IPS-NIHi11 (cell line): ENCODE measurements at regions not wholly inside any gene's neighbourhood (a gene's known extent, or its start where the extent isn't known, plus 50 kb on each side); places are given as distances from the start of the nearest gene placed in this dataset.
"Not testable (repeated sequence)": the region's sequence is repeated elsewhere in the genome, so short reads cannot be mapped to it uniquely, and the experiment has no call there.

Experiments
- DNase-seq: peaks from one replicate; pipeline ENCODE4 v3.0.0; 2012; ENCODE audit warnings: mixed read lengths, low spot score

DNA sequence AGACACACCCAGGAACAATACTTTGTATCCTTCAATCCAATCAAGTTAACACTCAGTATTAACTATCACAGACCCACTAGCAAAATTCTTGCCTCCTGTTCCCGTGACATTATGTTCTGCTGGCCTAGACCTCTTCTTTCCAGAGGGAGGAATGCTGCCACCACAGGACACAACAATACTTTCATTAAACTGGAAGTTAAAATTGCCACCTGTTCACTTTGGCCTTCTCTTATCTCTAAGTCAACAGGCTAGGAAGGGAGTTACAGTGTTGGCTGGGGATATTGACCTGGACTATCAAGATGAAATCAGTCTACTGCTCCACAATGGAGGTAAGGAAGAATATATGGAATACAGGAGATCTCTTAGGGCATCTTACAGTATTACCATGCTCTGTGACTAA is 1000.4 kb upstream of the GBE1 start:
- no peak for DNase-seq

DNA sequence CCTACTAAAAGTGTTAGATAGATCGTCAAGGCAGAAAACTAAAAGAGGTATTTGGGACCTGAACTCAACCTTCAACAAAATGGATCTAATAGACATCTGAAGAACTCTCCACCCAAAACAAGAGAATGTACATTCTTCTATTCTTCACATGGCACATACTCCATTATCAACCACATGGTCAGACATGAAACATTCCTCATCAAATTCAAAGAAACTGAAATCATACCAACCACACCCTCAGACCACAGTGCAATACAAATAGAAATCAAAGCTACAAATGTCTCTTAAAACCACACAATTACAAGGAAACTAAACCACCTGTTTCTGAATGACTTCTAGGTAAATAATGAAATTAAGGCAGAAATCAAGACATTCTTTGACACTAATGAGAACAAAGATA is 984.1 kb upstream of the GBE1 start:
- no peak for DNase-seq

DNA sequence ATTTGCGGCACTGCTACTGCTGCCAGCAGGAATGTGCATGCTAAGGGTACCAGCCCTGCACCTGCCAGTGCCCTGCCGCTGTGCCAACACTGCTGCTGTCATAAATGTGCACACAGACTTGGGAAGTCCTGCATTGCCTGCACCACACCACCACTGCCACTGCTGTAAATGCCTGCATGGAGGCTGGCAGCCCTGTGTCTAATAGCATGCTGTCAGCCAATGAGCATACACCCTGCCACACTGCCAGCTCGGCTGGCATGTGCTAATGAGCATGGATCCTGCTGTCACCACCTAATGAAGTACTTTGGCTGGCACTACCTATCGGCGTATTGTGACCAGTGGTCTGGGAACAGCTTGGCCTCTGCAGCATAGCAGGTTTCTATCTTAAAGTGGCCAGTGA is 981.8 kb upstream of the GBE1 start:
- DNase-seq = no peak

GRCh38 chr3:82741346-82741745 is 979.9 kb upstream of the GBE1 start:
- DNase-seq = no peak

GRCh38 chr3:82739390-82739789 is 977.9 kb upstream of the GBE1 start:
- no peak for DNase-seq

- DNase-seq = no peak
Observed at GRCh38 chr3:82736696-82737277, 975.3 kb upstream of the GBE1 start.

- DNase-seq = no peak
Observed at GRCh38 chr3:82715091-82715856, 953.8 kb upstream of the GBE1 start.

DNA sequence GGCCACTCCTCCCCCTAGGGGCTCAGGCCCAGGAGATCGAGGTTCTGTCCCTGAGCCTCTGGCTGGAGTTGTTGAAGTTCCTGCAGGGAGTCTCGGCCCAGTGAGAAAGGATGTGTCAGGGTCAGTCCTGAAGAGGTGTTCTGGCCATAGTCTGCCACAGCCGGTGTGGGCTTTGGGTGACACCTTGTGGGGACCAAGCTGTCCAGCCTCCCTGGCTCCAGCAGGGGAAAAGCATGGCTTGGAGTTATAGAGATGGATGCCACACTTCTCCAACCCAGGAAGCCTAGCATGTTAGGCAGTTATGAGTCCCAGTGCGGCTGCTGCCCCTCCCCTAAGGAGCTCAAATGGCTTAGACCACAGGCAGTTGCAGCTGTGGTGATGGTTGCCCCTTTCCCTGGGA is 945.6 kb upstream of the GBE1 start:
- no peak for DNase-seq

DNA sequence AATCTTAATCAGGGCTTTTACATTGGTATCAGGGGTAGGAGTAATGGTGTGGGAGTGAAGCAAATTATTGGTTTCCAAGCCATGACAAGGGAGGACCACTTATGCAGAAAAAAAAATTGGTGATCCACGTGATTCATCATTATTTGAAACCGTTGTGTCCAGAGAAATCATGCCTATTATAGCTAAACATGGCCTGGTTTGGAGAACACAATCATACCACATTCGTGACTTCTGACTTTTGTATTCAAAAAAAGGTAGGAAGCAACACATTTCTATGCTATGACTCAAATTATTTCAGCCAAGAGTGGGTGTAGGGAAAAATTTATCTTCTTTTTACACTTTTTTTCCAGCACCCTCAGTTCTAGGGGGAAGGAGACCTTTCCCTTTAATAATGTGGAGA is 924.3 kb upstream of the GBE1 start:
- DNase-seq = no peak

- DNase-seq = no peak
Observed at GRCh38 chr3:82676356-82677026, 915.0 kb upstream of the GBE1 start.

DNA sequence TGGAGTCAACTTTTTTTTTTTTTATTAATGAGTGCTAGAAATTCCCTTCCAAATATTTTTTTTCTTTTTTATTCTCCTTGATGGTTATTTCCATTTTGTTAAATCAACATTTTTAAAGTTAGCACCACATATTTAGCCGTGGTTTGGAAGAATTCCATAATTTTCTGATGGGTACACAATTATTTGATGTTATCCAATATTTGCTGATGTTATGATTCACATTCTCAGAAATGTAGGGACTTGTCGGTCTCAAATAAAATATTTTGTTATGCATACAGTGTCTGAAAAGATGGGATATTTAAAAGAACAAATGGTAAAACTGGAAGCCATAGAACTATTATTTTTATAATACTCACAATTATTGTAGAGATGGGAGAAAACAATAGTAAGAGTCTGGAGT is 911.5 kb upstream of the GBE1 start:
- DNase-seq = no peak

- DNase-seq = no peak
Observed at GRCh38 chr3:82671466-82671865, 910.0 kb upstream of the GBE1 start.

DNA sequence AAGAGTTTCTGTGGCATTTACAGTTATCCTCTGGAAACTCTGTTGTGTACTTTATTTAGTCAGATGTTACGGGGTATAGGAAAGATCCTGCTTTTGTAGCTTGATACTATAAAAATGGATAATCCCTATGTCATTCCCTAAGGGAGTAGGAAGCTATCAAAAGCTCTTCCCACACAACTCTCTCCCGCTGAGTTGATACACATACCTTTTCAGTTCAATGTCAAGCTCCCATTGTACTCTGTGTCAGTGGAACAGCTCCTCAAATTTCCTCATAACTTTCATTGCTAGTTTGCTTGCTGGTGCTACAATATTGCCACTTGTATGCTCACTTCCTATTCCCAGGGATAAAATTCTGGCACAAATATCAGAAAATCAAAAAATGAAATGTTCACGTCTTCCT is 893.3 kb upstream of the GBE1 start:
- peak; percentile 16 for DNase-seq

DNA sequence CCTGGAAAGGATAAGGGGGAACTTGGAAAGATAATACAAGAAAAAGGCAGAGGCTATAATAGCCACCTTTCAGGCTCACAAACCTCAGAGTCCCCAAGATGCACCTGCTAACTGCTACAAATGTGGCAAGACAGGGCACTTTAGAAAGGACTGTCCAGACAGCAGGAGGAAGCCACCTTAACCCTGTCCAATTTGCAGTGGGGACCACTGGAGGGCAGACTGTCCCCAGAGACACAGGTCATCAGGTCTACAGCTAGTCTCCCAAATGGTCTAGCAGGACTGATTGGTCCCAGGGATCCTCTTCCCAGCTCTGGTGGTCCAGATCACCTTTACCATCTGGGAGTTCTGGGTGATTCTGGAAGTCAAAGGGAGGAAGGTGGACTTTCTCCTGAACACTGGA is 882.5 kb upstream of the GBE1 start:
- DNase-seq = peak; percentile 31

DNA sequence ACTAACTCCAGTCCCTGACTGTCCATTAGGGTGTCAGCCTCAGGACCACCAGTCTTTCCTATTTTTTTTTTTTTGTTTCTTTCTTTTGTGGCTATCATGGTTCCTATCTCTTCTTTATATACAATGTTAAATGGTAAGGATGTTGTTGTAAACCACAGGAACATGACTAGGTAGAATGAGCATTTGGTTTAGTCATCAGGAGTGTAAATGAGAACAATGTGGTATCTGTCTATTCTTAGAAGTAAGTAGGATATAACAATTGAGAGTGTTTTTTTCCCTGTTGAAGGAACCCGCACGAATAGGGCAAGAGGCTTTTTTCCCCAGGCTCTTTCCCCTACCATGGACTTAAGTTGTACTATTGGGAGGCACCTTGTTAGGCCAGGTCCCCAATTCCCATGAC is 880.3 kb upstream of the GBE1 start:
- DNase-seq = no peak

DNA sequence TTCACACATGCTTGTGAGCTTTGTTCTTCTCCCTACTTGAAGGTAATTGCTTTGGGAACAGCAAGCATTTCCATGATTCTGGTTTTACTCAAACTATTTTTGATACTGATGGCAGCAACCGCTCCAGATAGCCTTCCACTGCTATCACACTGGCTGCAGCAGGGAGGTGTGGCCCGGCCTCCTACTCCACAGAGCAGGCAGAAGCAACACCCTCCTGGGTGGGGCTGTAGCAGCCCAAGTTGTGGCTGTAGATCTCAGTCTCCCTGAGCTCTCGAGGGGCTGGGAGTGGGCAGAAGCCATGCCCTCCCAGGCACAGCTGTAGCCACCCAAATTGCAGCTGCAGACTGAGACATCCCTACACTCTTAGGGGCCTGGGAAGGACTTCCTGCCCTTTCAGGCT is 878.8 kb upstream of the GBE1 start:
- no peak for DNase-seq

DNA sequence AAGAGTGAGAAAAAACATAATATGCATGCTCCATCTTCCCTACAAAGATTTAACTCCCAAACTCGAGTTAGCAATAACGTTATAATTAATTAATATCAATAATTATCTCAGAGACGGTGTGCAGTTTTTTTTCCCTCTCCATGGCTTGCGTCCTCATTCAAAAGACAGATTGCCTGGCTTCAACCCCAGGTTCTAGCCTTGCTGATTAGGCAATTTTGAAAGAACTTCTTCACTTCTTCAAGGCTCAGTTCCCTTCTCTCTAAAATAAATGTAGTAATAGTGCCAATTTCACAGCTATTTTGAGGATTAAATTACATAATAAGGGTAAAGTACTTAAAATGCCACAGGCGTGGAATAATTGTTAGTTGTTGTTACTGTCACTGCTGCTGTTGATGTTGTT is 876.1 kb upstream of the GBE1 start:
- DNase-seq = no peak

GRCh38 chr3:82636177-82636576 is 874.7 kb upstream of the GBE1 start:
- no peak for DNase-seq

GRCh38 chr3:82633319-82633718 is 871.9 kb upstream of the GBE1 start:
- peak; percentile 27 for DNase-seq

- no peak for DNase-seq
Observed at GRCh38 chr3:82629937-82630336, 868.5 kb upstream of the GBE1 start.

DNA sequence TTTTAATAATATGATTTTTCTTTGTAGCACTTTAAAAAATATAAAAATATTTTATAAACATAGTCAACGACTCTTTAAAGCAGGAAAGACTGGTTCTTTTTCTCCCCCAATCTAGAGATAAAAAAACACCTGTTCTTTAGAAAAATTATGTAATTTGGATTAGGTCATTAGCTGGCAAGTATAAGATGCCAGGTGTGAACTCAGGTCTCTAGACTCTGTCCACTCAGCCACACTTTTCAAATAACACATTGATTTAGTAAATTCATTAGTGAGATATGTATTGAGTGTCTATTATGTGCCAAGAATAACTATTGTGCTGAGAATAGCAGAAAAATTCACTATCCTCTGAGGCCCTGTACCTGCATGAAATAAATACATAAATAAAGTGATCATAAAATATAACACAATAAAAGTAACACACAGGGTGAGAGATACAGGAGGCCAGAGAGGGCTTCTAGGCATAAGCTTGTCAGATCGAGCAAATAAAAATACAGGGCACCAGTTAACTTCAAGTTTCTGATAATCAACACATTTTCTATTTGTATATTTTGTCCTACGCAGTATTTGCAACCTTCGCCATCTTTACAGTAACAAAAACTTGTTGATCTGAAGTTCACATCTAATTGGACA is 867.1 kb upstream of the GBE1 start:
- DNase-seq = no peak

- DNase-seq = no peak
Observed at GRCh38 chr3:82627733-82628132, 866.3 kb upstream of the GBE1 start.

GRCh38 chr3:82620744-82621143 is 859.3 kb upstream of the GBE1 start:
- DNase-seq = not testable (repeated sequence)
